D341Med (cell line): ENCODE measurements at regions not wholly inside any gene's neighbourhood (a gene's known extent, or its start where the extent isn't known, plus 50 kb on each side); places are given as distances from the start of the nearest gene placed in this dataset.

ENCODE experiments used
- DNase-seq: peaks from one replicate; pipeline ENCODE4 v3.0.0; 2012; ENCODE audit warnings: low spot score

GRCh38 chr5:82699737-82700136, 377.5 kb downstream of the TMEM167A start:
- DNase-seq = no peak

DNA sequence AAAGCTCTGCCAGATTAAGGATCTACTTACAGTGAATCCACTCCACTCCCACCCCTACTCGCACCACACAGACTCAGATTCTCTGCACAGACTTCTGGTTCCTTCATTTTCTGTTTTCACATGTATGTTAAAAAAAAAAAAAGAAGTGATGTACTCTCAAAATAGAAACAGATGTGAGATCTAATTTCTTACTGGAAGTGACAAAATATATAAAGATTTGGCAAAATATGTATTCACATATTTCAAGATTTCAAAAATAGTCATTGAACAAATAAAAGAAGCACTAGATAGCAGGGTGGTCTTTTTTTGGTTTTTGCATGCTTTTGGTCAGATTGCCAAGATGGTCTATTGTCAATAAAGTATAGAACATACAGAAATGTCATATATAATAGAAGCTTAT, 379.2 kb downstream of the TMEM167A start:
- no peak for DNase-seq

- peak; percentile 83 for DNase-seq
Observed at GRCh38 chr5:82694711-82695285, 382.4 kb downstream of the TMEM167A start.

- DNase-seq = no peak
Observed at GRCh38 chr5:82692826-82693225, 384.4 kb downstream of the TMEM167A start.

GRCh38 chr5:82684659-82685058, 392.5 kb downstream of the TMEM167A start:
- DNase-seq = no peak

DNA sequence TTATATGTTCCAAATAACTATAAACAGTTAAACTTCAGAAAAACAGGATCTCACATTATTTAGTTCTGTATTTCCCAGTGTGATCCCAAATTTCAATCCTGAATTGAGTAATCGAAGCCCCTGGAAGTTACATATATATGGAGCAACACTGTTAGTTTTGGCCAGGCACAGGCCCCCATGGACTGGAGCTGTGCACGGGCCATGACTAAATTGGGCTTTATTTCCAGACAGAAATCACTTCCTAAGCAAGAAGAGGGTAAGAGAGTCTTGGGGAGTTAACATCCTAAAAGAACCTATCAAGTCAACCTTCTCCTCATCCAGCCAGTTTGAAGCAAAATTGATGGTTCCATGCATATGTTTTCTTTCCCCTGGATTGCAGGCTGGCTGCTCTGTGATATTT, 393.0 kb downstream of the TMEM167A start:
- DNase-seq = no peak

DNA sequence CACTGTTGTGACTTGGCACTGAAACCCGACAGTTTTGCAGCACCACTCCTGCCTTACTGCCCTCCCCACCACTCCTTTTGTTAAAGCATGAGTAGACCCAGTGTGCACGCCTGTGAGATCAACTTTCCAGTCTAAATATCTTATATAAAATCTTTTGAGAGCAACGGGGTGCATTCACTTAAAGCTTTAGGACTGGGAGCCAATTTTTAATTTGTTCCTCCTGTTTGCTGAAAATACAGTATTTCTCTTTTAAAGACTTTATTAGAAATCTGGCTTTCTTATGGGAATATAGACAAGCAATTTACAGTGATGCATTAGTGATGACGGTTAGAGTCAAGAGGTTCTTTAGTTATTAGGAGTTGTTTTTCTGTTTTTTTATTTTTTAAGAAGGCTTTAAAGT, 397.5 kb downstream of the TMEM167A start:
- no peak for DNase-seq

GRCh38 chr5:82676661-82677060, 398.5 kb upstream of the RPS23 start:
- no peak for DNase-seq

- DNase-seq = no peak
Observed at GRCh38 chr5:82674671-82675070, 396.5 kb upstream of the RPS23 start.

DNA sequence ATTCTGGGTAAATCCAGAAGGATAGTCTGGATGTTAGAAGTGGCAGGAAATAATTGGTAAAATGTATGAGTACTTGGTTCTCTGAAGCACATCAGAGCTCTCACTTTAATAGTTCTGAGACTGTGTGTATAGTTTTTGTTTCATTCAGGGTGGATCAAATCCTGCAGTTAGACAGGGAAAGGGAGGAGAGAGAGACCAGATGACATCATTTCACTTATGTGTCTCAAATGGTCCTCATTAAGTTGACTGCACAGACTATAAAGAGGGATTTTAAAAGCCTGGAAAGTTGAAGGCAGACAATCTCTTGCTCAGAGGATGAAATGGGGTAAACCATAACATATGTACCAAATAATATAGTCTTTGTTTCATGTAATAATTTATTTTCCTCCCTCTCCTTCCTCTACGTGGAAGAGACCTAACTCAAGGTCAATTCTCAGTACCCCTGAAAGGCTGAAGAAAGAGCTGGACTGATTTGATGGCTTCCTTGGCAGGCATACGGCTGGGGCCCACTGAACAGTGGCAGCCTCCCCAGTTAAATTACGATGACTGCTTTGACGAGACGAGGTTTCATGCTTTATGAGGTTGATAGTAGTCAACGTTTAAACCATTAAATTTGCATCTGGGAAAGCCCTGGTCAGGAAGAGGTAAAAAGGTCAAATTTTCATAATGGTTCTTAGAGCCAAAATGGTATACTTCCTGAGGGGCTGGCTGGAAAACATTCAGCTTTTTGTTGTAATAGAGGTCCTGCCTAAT, 395.1 kb upstream of the RPS23 start:
- no peak for DNase-seq

DNA sequence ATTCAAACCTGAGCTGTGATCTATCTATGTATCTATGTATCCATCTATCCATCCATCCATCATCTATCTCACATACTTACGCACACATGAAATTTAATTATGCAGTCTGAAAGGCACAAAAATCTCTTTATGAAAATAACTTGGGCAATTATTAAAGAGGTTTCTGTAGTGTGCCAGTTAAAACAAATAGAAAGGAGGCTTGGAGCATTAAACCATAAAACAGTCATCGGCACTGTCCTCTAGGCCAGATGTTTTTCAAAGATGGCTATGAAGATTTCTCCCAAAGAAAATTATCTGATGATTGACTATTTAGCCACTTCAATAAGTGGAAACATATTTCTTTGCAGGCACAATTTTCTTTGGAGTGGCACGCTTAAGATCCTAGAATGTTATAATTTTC, 392.5 kb upstream of the RPS23 start:
- no peak for DNase-seq

DNA sequence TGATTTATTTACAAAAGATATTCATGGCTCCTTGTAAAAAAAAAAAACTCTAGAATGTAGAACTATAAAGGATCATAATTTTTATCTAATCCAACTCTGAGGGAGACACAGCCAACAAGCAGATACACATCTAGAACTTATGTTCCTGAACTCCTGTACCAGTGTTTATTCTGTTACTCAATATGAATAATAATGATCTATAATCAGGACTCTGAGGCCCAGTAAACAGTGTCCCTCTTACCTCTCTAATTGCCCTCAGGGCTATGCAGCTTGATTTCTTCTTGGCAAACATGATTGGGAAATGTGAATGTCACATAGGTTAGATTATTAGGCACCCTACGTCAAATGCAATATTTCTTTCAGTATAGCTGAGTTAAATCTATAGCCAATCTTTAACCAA, 391.6 kb upstream of the RPS23 start:
- no peak for DNase-seq

GRCh38 chr5:82666312-82666711, 388.2 kb upstream of the RPS23 start:
- DNase-seq = no peak

GRCh38 chr5:82664732-82665131, 386.6 kb upstream of the RPS23 start:
- DNase-seq = no peak

GRCh38 chr5:82663225-82663624, 385.1 kb upstream of the RPS23 start:
- DNase-seq = no peak

GRCh38 chr5:82662340-82662739, 384.2 kb upstream of the RPS23 start:
- DNase-seq = no peak

DNA sequence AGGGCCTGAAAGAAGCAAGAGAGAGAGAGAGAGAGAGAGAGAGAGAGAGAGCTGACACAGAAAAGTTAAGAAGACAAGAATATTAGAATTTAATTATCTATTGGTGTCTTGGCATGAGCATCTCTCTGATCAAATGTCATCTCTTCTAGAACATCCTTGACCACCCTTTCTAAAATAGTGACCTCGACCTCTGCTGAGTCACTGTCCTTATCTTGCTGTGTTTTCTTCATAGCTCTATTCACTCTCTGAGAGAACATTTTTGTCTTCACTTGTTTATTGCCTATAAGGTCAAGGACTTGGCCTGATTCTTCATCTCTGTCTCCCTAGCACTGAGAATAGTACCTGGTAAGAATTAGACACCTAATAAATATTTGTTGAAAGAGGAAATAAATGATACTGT, 383.8 kb upstream of the RPS23 start:
- DNase-seq = no peak

- no peak for DNase-seq
Observed at GRCh38 chr5:82661462-82661861, 383.3 kb upstream of the RPS23 start.

GRCh38 chr5:82659115-82659514, 381.0 kb upstream of the RPS23 start:
- no peak for DNase-seq

- no peak for DNase-seq
Observed at GRCh38 chr5:82657033-82657699, 379.0 kb upstream of the RPS23 start.

DNA sequence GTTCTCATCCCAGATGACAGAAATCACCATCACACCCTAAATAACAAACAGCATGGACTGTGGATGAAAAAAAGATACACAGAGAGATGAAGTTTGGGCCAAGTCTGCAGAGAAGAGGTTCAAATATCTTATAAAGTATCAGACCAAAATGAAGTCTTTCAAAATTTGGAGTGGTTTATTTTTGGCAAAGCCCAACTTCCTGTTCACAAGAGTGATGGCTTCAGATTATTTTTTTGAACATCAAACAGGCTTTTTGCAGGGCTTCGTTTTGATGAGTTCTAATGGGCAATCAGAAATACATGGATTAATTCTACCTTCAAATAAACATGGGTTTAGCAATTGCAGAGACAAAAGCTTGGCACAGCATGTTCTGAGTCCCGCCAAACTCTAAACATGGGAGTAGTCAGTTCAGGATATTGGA, 378.2 kb upstream of the RPS23 start:
- DNase-seq = no peak

DNA sequence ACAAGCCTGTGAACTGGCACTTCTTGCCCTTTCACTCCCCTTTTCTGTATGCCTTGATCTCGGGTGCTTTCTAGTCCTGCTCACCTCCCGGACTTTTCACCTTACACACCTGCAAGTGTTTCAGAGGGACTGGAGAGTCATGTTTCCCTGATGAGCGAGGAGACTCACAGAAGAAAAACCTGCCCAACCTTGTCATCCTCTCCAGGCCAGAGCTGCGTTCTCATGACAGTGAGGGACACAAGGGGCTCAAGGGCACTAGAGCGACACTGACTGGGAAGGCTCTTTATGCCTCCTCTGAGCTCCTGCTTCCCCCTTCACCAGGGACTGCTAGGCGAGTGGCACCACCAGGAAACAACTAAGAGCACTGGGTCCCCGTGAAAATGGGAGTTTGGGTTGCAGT, 376.9 kb upstream of the RPS23 start:
- DNase-seq = no peak

DNA sequence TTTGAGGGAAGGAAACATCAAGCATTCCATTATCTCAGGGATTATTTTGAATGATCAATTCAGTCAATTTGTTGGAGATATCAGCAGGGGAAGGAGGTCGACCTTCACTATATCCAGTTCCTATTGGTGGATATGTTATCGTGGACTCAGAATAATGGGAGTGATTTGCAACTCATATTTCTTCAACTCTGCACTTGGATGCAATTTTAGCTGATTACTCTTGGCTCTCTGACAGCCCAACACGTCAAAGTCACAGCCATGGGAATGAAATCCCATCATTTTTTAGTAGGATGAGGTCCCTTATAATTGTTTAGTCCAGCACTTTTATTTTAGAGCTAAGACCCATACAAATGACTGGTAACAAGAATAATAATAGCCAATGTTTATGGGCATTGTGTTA, 371.8 kb upstream of the RPS23 start:
- DNase-seq = no peak

DNA sequence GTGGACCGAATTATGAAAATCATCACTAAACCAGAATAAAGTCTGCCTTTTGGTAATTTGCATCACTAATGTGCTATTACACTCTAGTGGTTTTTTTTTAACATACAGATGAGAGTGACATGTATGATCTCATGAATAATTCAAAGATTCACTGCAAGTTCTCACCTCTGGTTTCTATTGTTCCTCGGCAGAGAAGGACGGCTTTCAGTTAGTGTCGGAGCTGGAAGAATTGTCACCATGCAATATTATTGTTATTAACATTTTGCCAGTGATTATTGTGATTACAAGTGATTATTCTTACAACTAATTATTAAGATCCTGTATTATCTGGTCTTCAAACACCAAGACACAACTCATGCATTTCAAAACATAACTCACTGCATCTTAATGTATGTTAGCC, 366.6 kb upstream of the RPS23 start:
- DNase-seq = no peak
